ENCODE measurements at regions not wholly inside any gene's neighbourhood (a gene's known extent, or its start where the extent isn't known, plus 50 kb on each side); places are given as distances from the start of the nearest gene placed in this dataset.

DNA sequence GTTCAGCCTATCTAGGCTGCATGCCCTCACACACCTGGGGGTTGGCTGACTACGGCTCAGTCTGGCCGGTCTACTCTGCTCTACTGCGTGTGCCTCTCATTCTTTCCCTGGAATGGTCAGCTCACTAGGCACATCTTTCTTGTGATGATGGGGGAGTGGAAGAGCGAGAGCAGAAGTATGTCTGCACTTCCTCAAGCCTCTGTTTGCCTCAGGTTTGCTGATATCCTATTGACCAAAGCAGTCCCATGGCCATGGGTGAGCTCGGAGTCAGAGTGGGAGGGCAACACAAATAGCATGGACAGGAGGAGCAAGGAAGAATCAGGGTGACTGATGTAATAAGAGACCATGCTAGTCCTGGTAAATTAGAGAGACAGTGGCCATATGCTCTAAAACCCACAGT, 167.9 kb upstream of the PRICKLE2 start:
- TF ChIP-seq, protein P1, sequence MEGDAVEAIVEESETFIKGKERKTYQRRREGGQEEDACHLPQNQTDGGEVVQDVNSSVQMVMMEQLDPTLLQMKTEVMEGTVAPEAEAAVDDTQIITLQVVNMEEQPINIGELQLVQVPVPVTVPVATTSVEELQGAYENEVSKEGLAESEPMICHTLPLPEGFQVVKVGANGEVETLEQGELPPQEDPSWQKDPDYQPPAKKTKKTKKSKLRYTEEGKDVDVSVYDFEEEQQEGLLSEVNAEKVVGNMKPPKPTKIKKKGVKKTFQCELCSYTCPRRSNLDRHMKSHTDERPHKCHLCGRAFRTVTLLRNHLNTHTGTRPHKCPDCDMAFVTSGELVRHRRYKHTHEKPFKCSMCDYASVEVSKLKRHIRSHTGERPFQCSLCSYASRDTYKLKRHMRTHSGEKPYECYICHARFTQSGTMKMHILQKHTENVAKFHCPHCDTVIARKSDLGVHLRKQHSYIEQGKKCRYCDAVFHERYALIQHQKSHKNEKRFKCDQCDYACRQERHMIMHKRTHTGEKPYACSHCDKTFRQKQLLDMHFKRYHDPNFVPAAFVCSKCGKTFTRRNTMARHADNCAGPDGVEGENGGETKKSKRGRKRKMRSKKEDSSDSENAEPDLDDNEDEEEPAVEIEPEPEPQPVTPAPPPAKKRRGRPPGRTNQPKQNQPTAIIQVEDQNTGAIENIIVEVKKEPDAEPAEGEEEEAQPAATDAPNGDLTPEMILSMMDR (IDR thresholded peaks at IDR 0.05): no peak
- TF ChIP-seq POLR2A (IDR thresholded peaks at IDR 0.05): no peak
